IgD-negative memory B cell (primary cell): ENCODE measurements at regions not wholly inside any gene's neighbourhood (a gene's known extent, or its start where the extent isn't known, plus 50 kb on each side); places are given as distances from the start of the nearest gene placed in this dataset.

ENCODE experiments used
- H3K27ac Mint-ChIP-seq, 3 donors: one replicate each; pipeline ENCODE4 v1.8.0; 2020 to 2022; ENCODE audit warnings: mild to moderate bottlenecking in 3 of 3, mixed read lengths in 3 of 3, moderate library complexity in 1 of 3
- H3K27me3 Mint-ChIP-seq: one replicate; pipeline ENCODE4 v1.8.0; 2021; ENCODE audit warnings: mixed read lengths
- H3K36me3 Mint-ChIP-seq: one replicate; pipeline ENCODE4 v1.8.0; 2020; ENCODE audit warnings: mild to moderate bottlenecking, mixed read lengths
- H3K4me1 Mint-ChIP-seq, 3 donors: one replicate each; pipeline ENCODE4 v1.8.0; 2020 to 2022; ENCODE audit warnings: mixed read lengths in 3 of 3, mild to moderate bottlenecking in 1 of 3
- H3K4me3 Mint-ChIP-seq, 4 donors: one replicate each; pipeline ENCODE4 v1.8.0; 2020 to 2022; ENCODE audit warnings: mild to moderate bottlenecking in 4 of 4, mixed read lengths in 4 of 4, moderate library complexity in 3 of 4
- H3K9me3 Mint-ChIP-seq, 3 donors: one replicate each; pipeline ENCODE4 v1.8.0; 2020 to 2021; ENCODE audit warnings: mixed read lengths in 3 of 3, mild to moderate bottlenecking in 1 of 3

- H3K36me3 Mint-ChIP-seq, result no peaks in the 10 kb centered on the region
- H3K4me3 Mint-ChIP-seq, result no peak overlapping the region
- H3K27me3 Mint-ChIP-seq, result peaks cover 11% of the 10 kb centered on the region
- H3K9me3 Mint-ChIP-seq, result peaks cover 0 to 2% (median 0%) of the 10 kb centered on the region in 3 donors
- peaks cover 0 to 2% (median 0%) of the 10 kb centered on the region in 3 donors for H3K4me1 Mint-ChIP-seq
- no peak overlapping the region for H3K27ac Mint-ChIP-seq
Measured at GRCh38 chrX:39720945-39721344, 376.8 kb downstream of the BCOR start.

- Mint-ChIP-seq H3K4me1 (peaks cover 0 to 2% (median 0%) of the 10 kb centered on the region in 3 donors), H3K27me3 (peaks cover 15% of the 10 kb centered on the region), H3K27ac (no peak overlapping the region), H3K9me3 (peaks cover 0 to 2% (median 0%) of the 10 kb centered on the region in 3 donors), H3K36me3 (peaks cover 2% of the 10 kb centered on the region), H3K4me3 (no peak overlapping the region)
Measured at GRCh38 chrX:39721566-39722279, 376.0 kb downstream of the BCOR start.

- no peak overlapping the region for H3K27ac Mint-ChIP-seq
- H3K4me3 Mint-ChIP-seq, result no peak overlapping the region
- H3K27me3 Mint-ChIP-seq, result peaks cover 20% of the 10 kb centered on the region
- peaks cover 2% of the 10 kb centered on the region for H3K36me3 Mint-ChIP-seq
- peaks cover 0 to 2% (median 0%) of the 10 kb centered on the region in 3 donors for H3K4me1 Mint-ChIP-seq
- peaks cover 0 to 2% (median 0%) of the 10 kb centered on the region in 3 donors for H3K9me3 Mint-ChIP-seq
Measured at GRCh38 chrX:39724544-39724943, 373.2 kb downstream of the BCOR start.

GRCh38 chrX:39725114-39725513 lies 372.6 kb downstream of the BCOR start:
- Mint-ChIP-seq H3K27ac (no peak overlapping the region), H3K36me3 (peaks cover 2% of the 10 kb centered on the region), H3K4me3 (no peak overlapping the region), H3K4me1 (peaks cover 0 to 2% (median 0%) of the 10 kb centered on the region in 3 donors), H3K9me3 (peaks cover 0 to 2% (median 0%) of the 10 kb centered on the region in 3 donors), H3K27me3 (peaks cover 22% of the 10 kb centered on the region)

- H3K27ac Mint-ChIP-seq, result no peak overlapping the region
- peaks cover 0 to 2% (median 0%) of the 10 kb centered on the region in 3 donors for H3K9me3 Mint-ChIP-seq
- no peak overlapping the region for H3K4me3 Mint-ChIP-seq
- peaks cover 27% of the 10 kb centered on the region for H3K27me3 Mint-ChIP-seq
- peaks cover 2% of the 10 kb centered on the region for H3K36me3 Mint-ChIP-seq
- peaks cover 5% of the 10 kb centered on the region in 3 donors for H3K4me1 Mint-ChIP-seq
Measured at GRCh38 chrX:39725928-39726619, 371.7 kb downstream of the BCOR start.

- Mint-ChIP-seq H3K4me3 (no peak overlapping the region), H3K9me3 (peaks cover 0 to 2% (median 0%) of the 10 kb centered on the region in 3 donors), H3K36me3 (peaks cover 2% of the 10 kb centered on the region), H3K4me1 (peaks cover 5% of the 10 kb centered on the region in 3 donors), H3K27me3 (peaks cover 27% of the 10 kb centered on the region), H3K27ac (no peak overlapping the region)
Measured at GRCh38 chrX:39726771-39727170, 371.0 kb downstream of the BCOR start.

GRCh38 chrX:39728025-39728424 lies 369.7 kb downstream of the BCOR start:
- no peak overlapping the region for H3K27ac Mint-ChIP-seq
- H3K4me3 Mint-ChIP-seq, result no peak overlapping the region
- H3K27me3 Mint-ChIP-seq, result peaks cover 27% of the 10 kb centered on the region
- peaks cover 5% of the 10 kb centered on the region in 3 donors for H3K4me1 Mint-ChIP-seq
- no peaks in the 10 kb centered on the region for H3K9me3 Mint-ChIP-seq
- peaks cover 2% of the 10 kb centered on the region for H3K36me3 Mint-ChIP-seq

- no peak overlapping the region for H3K27ac Mint-ChIP-seq
- H3K36me3 Mint-ChIP-seq, result peaks cover 2% of the 10 kb centered on the region
- H3K4me3 Mint-ChIP-seq, result no peak overlapping the region
- peaks cover 20% of the 10 kb centered on the region for H3K27me3 Mint-ChIP-seq
- H3K4me1 Mint-ChIP-seq, result peaks cover 5% of the 10 kb centered on the region in 3 donors
- H3K9me3 Mint-ChIP-seq, result no peaks in the 10 kb centered on the region
Measured at GRCh38 chrX:39728852-39729598, 368.7 kb downstream of the BCOR start.

- H3K9me3 Mint-ChIP-seq, result no peaks in the 10 kb centered on the region
- no peak overlapping the region for H3K27ac Mint-ChIP-seq
- no peak overlapping the region for H3K4me3 Mint-ChIP-seq
- peaks cover 17% of the 10 kb centered on the region for H3K27me3 Mint-ChIP-seq
- H3K4me1 Mint-ChIP-seq, result peaks cover 4 to 5% (median 5%) of the 10 kb centered on the region in 3 donors
- peaks cover 2% of the 10 kb centered on the region for H3K36me3 Mint-ChIP-seq
Measured at GRCh38 chrX:39729981-39730661, 367.6 kb downstream of the BCOR start.

GRCh38 chrX:39730662-39731329 lies 367.0 kb downstream of the BCOR start:
- Mint-ChIP-seq H3K9me3 (no peaks in the 10 kb centered on the region), H3K27me3 (peaks cover 16% of the 10 kb centered on the region), H3K4me3 (peak overlapping the region in 2 of 4 donors; percentile 9 to 41), H3K36me3 (peaks cover 2% of the 10 kb centered on the region), H3K27ac (no peak overlapping the region), H3K4me1 (peaks cover 4 to 5% (median 5%) of the 10 kb centered on the region in 3 donors)

GRCh38 chrX:39731330-39731667 lies 366.5 kb downstream of the BCOR start:
- H3K9me3 Mint-ChIP-seq, result no peaks in the 10 kb centered on the region
- H3K27me3 Mint-ChIP-seq, result peaks cover 16% of the 10 kb centered on the region
- peaks cover 4 to 5% (median 5%) of the 10 kb centered on the region in 3 donors for H3K4me1 Mint-ChIP-seq
- peaks cover 2% of the 10 kb centered on the region for H3K36me3 Mint-ChIP-seq
- H3K4me3 Mint-ChIP-seq, result no peak overlapping the region
- no peak overlapping the region for H3K27ac Mint-ChIP-seq

- peaks cover 4 to 5% (median 5%) of the 10 kb centered on the region in 3 donors for H3K4me1 Mint-ChIP-seq
- no peak overlapping the region for H3K27ac Mint-ChIP-seq
- peaks cover 12% of the 10 kb centered on the region for H3K27me3 Mint-ChIP-seq
- H3K36me3 Mint-ChIP-seq, result no peaks in the 10 kb centered on the region
- H3K9me3 Mint-ChIP-seq, result no peaks in the 10 kb centered on the region
- no peak overlapping the region for H3K4me3 Mint-ChIP-seq
Measured at GRCh38 chrX:39731735-39732134, 366.0 kb downstream of the BCOR start.

- no peaks in the 10 kb centered on the region for H3K36me3 Mint-ChIP-seq
- no peaks in the 10 kb centered on the region for H3K9me3 Mint-ChIP-seq
- no peak overlapping the region for H3K27ac Mint-ChIP-seq
- no peak overlapping the region for H3K4me3 Mint-ChIP-seq
- H3K4me1 Mint-ChIP-seq, result peaks cover 4 to 5% (median 5%) of the 10 kb centered on the region in 3 donors
- peaks cover 7% of the 10 kb centered on the region for H3K27me3 Mint-ChIP-seq
Measured at GRCh38 chrX:39733745-39734144, 364.0 kb downstream of the BCOR start.

GRCh38 chrX:39734174-39734776 lies 363.5 kb downstream of the BCOR start:
- H3K9me3 Mint-ChIP-seq, result no peaks in the 10 kb centered on the region
- peaks cover 4 to 5% (median 5%) of the 10 kb centered on the region in 3 donors for H3K4me1 Mint-ChIP-seq
- no peak overlapping the region for H3K4me3 Mint-ChIP-seq
- H3K27me3 Mint-ChIP-seq, result peaks cover 7% of the 10 kb centered on the region
- no peak overlapping the region for H3K27ac Mint-ChIP-seq
- no peaks in the 10 kb centered on the region for H3K36me3 Mint-ChIP-seq
